PFSK-1 (cell line): ENCODE measurements at regions not wholly inside any gene's neighbourhood (a gene's known extent, or its start where the extent isn't known, plus 50 kb on each side); places are given as distances from the start of the nearest gene placed in this dataset.

Experiments used
- FOXP2 ChIP-seq: optimal IDR thresholded peaks from 2 replicates; pipeline ENCODE3; 2011; ENCODE audit warnings: borderline replicate concordance, control low read depth, inconsistent platforms; ENCODE audit not compliant: insufficient read depth; ENCODE audit errors: extremely low read length, extremely low read depth
- POLR2AphosphoS5 ChIP-seq: IDR thresholded peaks from 2 replicates; pipeline ENCODE4 v1.6.1; 2012; ENCODE audit warnings: low read depth, mild to moderate bottlenecking, control low read depth, low read length, moderate library complexity
- REST ChIP-seq, 2 experiments: IDR thresholded peaks; 2 replicates each; pipeline versions ENCODE4 v1.6.1 to v1.8.0; 2011 to 2012; ENCODE audit warnings: low read depth in 2 of 2, low read length in 2 of 2, control low read depth in 1 of 2, inconsistent platforms in 1 of 2, mild to moderate bottlenecking in 1 of 2, moderate library complexity in 1 of 2; ENCODE audit not compliant: insufficient read depth in 1 of 2
- SIN3A ChIP-seq: IDR thresholded peaks from 2 replicates; pipeline ENCODE4 v1.6.1; 2012; ENCODE audit warnings: mild to moderate bottlenecking, low read length, moderate library complexity, borderline replicate concordance; ENCODE audit not compliant: insufficient read depth
- TAF1 ChIP-seq: IDR thresholded peaks from 2 replicates; pipeline ENCODE4 v1.6.1; 2012; ENCODE audit warnings: low read length, control low read depth, borderline replicate concordance; ENCODE audit not compliant: insufficient read depth

- TF ChIP-seq POLR2AphosphoS5, result no peak
- TF ChIP-seq TAF1, result no peak
- no peak for TF ChIP-seq FOXP2
- no peak for TF ChIP-seq REST (IDR thresholded peaks at IDR 0.05; ENCODE audit: insufficient read depth in 1 of 2, low read depth in 2 of 2, low read length in 2 of 2)
- TF ChIP-seq SIN3A, result no peak
Measured at GRCh38 chr1:37403166-37403565, 71.2 kb upstream of the ZC3H12A start.
